ENCODE measurements at regions not wholly inside any gene's neighbourhood (a gene's known extent, or its start where the extent isn't known, plus 50 kb on each side); places are given as distances from the start of the nearest gene placed in this dataset.

- Histone ChIP-seq H3K4me3 (no peak overlapping the region), H3K9me3 (no peaks in the 10 kb centered on the region), H3K27ac (no peak overlapping the region), H3K36me3 (no peaks in the 10 kb centered on the region), H3K27me3 (no peaks in the 10 kb centered on the region), H3K4me1 (no peaks in the 10 kb centered on the region)
- TF ChIP-seq CTCF (IDR thresholded peaks at IDR 0.05), result no peak
- intact Hi-C loops (cut with DNase I), result no loop called here
- no peak for DNase-seq (ENCODE audit: low spot score in 2 of 2)
These were observed 233.1 kb upstream of the RPS6KA3 start for GRCh38 chrX:20499763-20500162.

- no peak for TF ChIP-seq CTCF (IDR thresholded peaks at IDR 0.05)
- H3K27me3 ChIP-seq, result no peaks in the 10 kb centered on the region
- no peak for DNase-seq (ENCODE audit: low spot score in 2 of 2)
- intact Hi-C loops (cut with DNase I), result no loop called here
- H3K4me1 ChIP-seq, result no peaks in the 10 kb centered on the region
- H3K36me3 ChIP-seq, result no peaks in the 10 kb centered on the region
- no peak overlapping the region for H3K27ac ChIP-seq
- H3K9me3 ChIP-seq, result no peaks in the 10 kb centered on the region
- no peak overlapping the region for H3K4me3 ChIP-seq
These were observed 232.3 kb upstream of the RPS6KA3 start for GRCh38 chrX:20498851-20499635.

- no peak for DNase-seq (ENCODE audit: low spot score in 2 of 2)
- Histone ChIP-seq H3K9me3 (no peaks in the 10 kb centered on the region), H3K27me3 (no peaks in the 10 kb centered on the region), H3K27ac (no peak overlapping the region), H3K4me1 (no peaks in the 10 kb centered on the region), H3K4me3 (no peak overlapping the region), H3K36me3 (no peaks in the 10 kb centered on the region)
- intact Hi-C loops (cut with DNase I), result no loop called here
- TF ChIP-seq CTCF (IDR thresholded peaks at IDR 0.05), result no peak
These were observed 228.9 kb upstream of the RPS6KA3 start for GRCh38 chrX:20495575-20495974.

- no peak for DNase-seq (ENCODE audit: low spot score in 2 of 2)
- no peak overlapping the region for H3K27ac ChIP-seq
- H3K4me3 ChIP-seq, result no peak overlapping the region
- no peaks in the 10 kb centered on the region for H3K4me1 ChIP-seq
- H3K27me3 ChIP-seq, result no peaks in the 10 kb centered on the region
- TF ChIP-seq CTCF (IDR thresholded peaks at IDR 0.05), result no peak
- no peaks in the 10 kb centered on the region for H3K36me3 ChIP-seq
- no peaks in the 10 kb centered on the region for H3K9me3 ChIP-seq
- intact Hi-C loops (cut with DNase I), result no loop called here
These were observed 221.8 kb upstream of the RPS6KA3 start for GRCh38 chrX:20488473-20488872.

GRCh38 chrX:20487227-20487626, 220.5 kb upstream of the RPS6KA3 start:
- H3K9me3 ChIP-seq, result no peaks in the 10 kb centered on the region
- intact Hi-C loops (cut with DNase I), result no loop called here
- DNase-seq (ENCODE audit: low spot score in 2 of 2), result no peak

More at GRCh38 chrX:20487227-20487626, 220.5 kb upstream of the RPS6KA3 start:
- no peaks in the 10 kb centered on the region for H3K4me1 ChIP-seq
- no peak for TF ChIP-seq CTCF (IDR thresholded peaks at IDR 0.05)
- H3K27me3 ChIP-seq, result no peaks in the 10 kb centered on the region
- no peak overlapping the region for H3K27ac ChIP-seq
- no peak overlapping the region for H3K4me3 ChIP-seq
- no peaks in the 10 kb centered on the region for H3K36me3 ChIP-seq
